GM23338 (cell line): ENCODE measurements at regions not wholly inside any gene's neighbourhood (a gene's known extent, or its start where the extent isn't known, plus 50 kb on each side); places are given as distances from the start of the nearest gene placed in this dataset.

ENCODE experiments used
- CTCF ChIP-seq, 2 experiments: fragments of 200-600 bp in 1 of 2; sonication (generic) in 1 of 2; conservative IDR thresholded peaks; 2 replicates each; pipeline versions ENCODE4 v1.5.1 to v1.6.1; 2016 to 2017; ENCODE audit warnings: antibody characterized with exemption in 2 of 2, low read depth in 2 of 2, mild to moderate bottlenecking in 2 of 2, moderate library complexity in 1 of 2
- EZH2 ChIP-seq: fragments of 200-600 bp; sonication (generic); IDR thresholded peaks from one replicate; pipeline ENCODE4 v1.8.0; 2017; ENCODE audit warnings: antibody characterized with exemption, mild to moderate bottlenecking, low read depth; ENCODE audit not compliant: unreplicated experiment
- EZH2phosphoT487 ChIP-seq: fragments of 200-600 bp; sonication (generic); IDR thresholded peaks from one replicate; pipeline ENCODE4 v1.8.1; 2018; ENCODE audit warnings: antibody characterized with exemption; ENCODE audit not compliant: unreplicated experiment
- NANOG ChIP-seq: IDR thresholded peaks from 2 replicates; pipeline ENCODE4 v1.6.1; 2016; ENCODE audit warnings: antibody characterized with exemption, borderline replicate concordance
- POLR2AphosphoS5 ChIP-seq: IDR thresholded peaks from 2 replicates; pipeline ENCODE4 v1.6.1; 2016; ENCODE audit warnings: antibody characterized with exemption, low read depth
- REST ChIP-seq: IDR thresholded peaks from one replicate; pipeline ENCODE4 v1.6.1; 2018; ENCODE audit warnings: antibody characterized with exemption; ENCODE audit not compliant: unreplicated experiment
- ZNF114 ChIP-seq: fragments of 250-450 bp; sonication (Bioruptor Pico); IDR thresholded peaks from 2 replicates; pipeline ENCODE4 v1.5.0; 2020; ENCODE audit warnings: mild to moderate bottlenecking, moderate library complexity
- TF ChIP-seq, protein P1 (sequence below): IDR thresholded peaks from 2 replicates; pipeline ENCODE4 v1.6.1; 2016; ENCODE audit warnings: antibody characterized with exemption

DNA sequence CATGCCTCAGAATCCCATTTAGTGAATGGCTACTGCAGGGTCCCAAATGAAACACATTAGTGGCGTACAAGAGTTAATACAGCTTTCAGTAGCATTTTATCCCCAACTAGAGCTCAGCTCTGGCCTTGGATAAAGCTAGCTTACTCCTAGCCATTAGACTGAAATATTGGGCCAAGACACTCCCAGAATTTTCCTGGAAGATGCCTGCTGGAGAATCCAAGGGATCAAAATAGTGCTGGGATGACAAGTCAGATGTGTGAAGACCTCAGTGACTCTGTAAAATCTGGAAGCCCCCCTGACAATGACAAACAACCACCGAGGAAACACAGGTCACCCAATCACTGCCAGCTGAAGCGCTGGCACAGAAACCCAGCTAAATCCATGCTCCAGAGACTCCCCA is 303.1 kb upstream of the SORL1-AS1 start:
- TF ChIP-seq CTCF (conservative IDR thresholded peaks at IDR 0.05; ENCODE audit: low read depth in 2 of 2) (no peak), POLR2AphosphoS5 (no peak), EZH2 (no peak), ZNF114 (CRISPR knock-in tag) (no peak), EZH2phosphoT487 (no peak), REST (no peak), NANOG (no peak)
- TF ChIP-seq, protein P1, sequence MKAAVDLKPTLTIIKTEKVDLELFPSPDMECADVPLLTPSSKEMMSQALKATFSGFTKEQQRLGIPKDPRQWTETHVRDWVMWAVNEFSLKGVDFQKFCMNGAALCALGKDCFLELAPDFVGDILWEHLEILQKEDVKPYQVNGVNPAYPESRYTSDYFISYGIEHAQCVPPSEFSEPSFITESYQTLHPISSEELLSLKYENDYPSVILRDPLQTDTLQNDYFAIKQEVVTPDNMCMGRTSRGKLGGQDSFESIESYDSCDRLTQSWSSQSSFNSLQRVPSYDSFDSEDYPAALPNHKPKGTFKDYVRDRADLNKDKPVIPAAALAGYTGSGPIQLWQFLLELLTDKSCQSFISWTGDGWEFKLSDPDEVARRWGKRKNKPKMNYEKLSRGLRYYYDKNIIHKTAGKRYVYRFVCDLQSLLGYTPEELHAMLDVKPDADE, result no peak
